Endodermal cell (in vitro differentiated cells): ENCODE measurements at regions not wholly inside any gene's neighbourhood (a gene's known extent, or its start where the extent isn't known, plus 50 kb on each side); places are given as distances from the start of the nearest gene placed in this dataset.

Experiments used
- DNase-seq: peaks from one replicate; pipeline ENCODE4 v3.0.0-alpha.2; 2017
- H3K27ac ChIP-seq: 2 replicates; pipeline ENCODE4 v1.5.1; 2013; ENCODE audit warnings: mild to moderate bottlenecking, low read depth, low read length, moderate library complexity
- H3K27me3 ChIP-seq: 2 replicates; pipeline ENCODE4 v1.6.1; 2013; ENCODE audit warnings: mild to moderate bottlenecking, low read length, moderate library complexity; ENCODE audit not compliant: insufficient read depth, control insufficient read depth, poor library complexity, severe bottlenecking
- H3K36me3 ChIP-seq: 2 replicates; pipeline ENCODE4 v1.7.0; 2013; ENCODE audit warnings: mild to moderate bottlenecking, low read length, moderate library complexity; ENCODE audit not compliant: control insufficient read depth, insufficient read depth
- H3K4me1 ChIP-seq: one replicate; pipeline ENCODE4 v1.7.0; 2013; ENCODE audit warnings: low read length; ENCODE audit not compliant: control insufficient read depth, insufficient read depth
- H3K4me3 ChIP-seq: 2 replicates; pipeline ENCODE4 v1.5.1; 2013; ENCODE audit warnings: mild to moderate bottlenecking, low read length, moderate library complexity
- H3K9ac ChIP-seq: 2 replicates; pipeline ENCODE4 v1.6.1; 2013; ENCODE audit warnings: mild to moderate bottlenecking, low read length, moderate library complexity; ENCODE audit not compliant: poor library complexity, severe bottlenecking; ENCODE audit errors: extremely low read depth
- H3K9me3 ChIP-seq: 2 replicates; pipeline ENCODE4 v1.6.1; 2013; ENCODE audit warnings: mild to moderate bottlenecking, low read length, moderate library complexity; ENCODE audit not compliant: control insufficient read depth
- H3K27ac Mint-ChIP-seq: 2 replicates; pipeline ENCODE4 v1.8.0; 2020; ENCODE audit warnings: mixed read lengths
- H3K27me3 Mint-ChIP-seq: 2 replicates; pipeline ENCODE4 v1.8.0; 2021; ENCODE audit warnings: mild to moderate bottlenecking, mixed read lengths; ENCODE audit not compliant: insufficient read depth
- H3K36me3 Mint-ChIP-seq: 2 replicates; pipeline ENCODE4 v1.8.0; 2020; ENCODE audit warnings: low read depth, mixed read lengths
- H3K4me1 Mint-ChIP-seq: 2 replicates; pipeline ENCODE4 v1.8.0; 2020; ENCODE audit warnings: mixed read lengths
- H3K4me3 Mint-ChIP-seq: 2 replicates; pipeline ENCODE4 v1.8.0; 2020; ENCODE audit warnings: mild to moderate bottlenecking, moderate library complexity, mixed read lengths
- H3K9me3 Mint-ChIP-seq: 2 replicates; pipeline ENCODE4 v1.8.0; 2020; ENCODE audit warnings: mild to moderate bottlenecking, mixed read lengths
- CTCF ChIP-seq: fragments of 200-600 bp; sonication (generic); conservative IDR thresholded peaks from 2 replicates; pipeline ENCODE4 v1.5.0; 2021; ENCODE audit warnings: antibody characterized with exemption, mild to moderate bottlenecking
- WGBS, 2 experiments: methylation state at CpG; one replicate each; pipeline versions ENCODE4 v1.1.5 to v1.1.7; 2013; ENCODE audit warnings: missing lambda C conversion rate in 2 of 2, mixed read lengths in 1 of 2; ENCODE audit not compliant: insufficient coverage in 1 of 2, insufficient read length in 1 of 2; 5-methylcytosine and 5-hydroxymethylcytosine counted together

DNA sequence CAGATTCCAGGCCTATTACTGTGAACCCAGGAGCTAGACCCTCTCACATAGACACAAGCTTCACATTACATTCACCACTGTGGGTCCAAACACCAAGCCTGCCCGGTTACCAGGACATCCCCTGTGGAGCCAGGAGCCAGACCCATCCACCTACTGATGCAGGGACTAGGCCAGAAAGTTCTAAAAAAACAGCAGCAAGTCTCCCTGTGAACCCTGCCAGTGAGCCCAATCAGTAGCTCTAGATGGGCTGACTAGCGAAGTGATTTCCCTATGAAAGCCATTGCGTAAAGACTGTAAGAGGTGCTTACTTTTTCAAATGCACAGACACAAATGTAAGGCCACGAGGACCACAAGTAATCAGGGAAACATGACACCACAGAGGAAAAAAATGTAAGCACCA, 352.3 kb downstream of the TMEM161B start:
- Mint-ChIP-seq H3K4me3 (no peak overlapping the region), H3K9me3 (peaks cover 8% of the 10 kb centered on the region), H3K4me1 (no peaks in the 10 kb centered on the region), H3K36me3 (no peaks in the 10 kb centered on the region), H3K27ac (no peak overlapping the region), H3K27me3 (no peaks in the 10 kb centered on the region)
- 84 to 94% methylated on average over 3 to 4 of the region's 4 CpGs for WGBS, 2 experiments
- peak; percentile 49 for DNase-seq
- H3K4me3 ChIP-seq, result no peak overlapping the region
- H3K27ac ChIP-seq, result no peak overlapping the region
- H3K9me3 ChIP-seq, result no peaks in the 10 kb centered on the region
- no peaks in the 10 kb centered on the region for H3K27me3 ChIP-seq
- no peaks in the 10 kb centered on the region for H3K36me3 ChIP-seq
- no peak overlapping the region for H3K9ac ChIP-seq
- H3K4me1 ChIP-seq, result no peaks in the 10 kb centered on the region
- TF ChIP-seq CTCF, result no peak

GRCh38 chr5:87912419-87912818, 356.2 kb downstream of the TMEM161B start:
- Mint-ChIP-seq H3K4me3 (no peak overlapping the region), H3K27ac (no peak overlapping the region), H3K36me3 (no peaks in the 10 kb centered on the region), H3K4me1 (peaks cover 2% of the 10 kb centered on the region), H3K27me3 (no peaks in the 10 kb centered on the region), H3K9me3 (no peaks in the 10 kb centered on the region)
- no peaks in the 10 kb centered on the region for H3K4me1 ChIP-seq
- no peaks in the 10 kb centered on the region for H3K27me3 ChIP-seq
- 93 to 100% methylated on average over 1 of the region's 1 CpG for WGBS, 2 experiments
- no peaks in the 10 kb centered on the region for H3K36me3 ChIP-seq
- no peak for TF ChIP-seq CTCF
- no peaks in the 10 kb centered on the region for H3K9me3 ChIP-seq
- DNase-seq, result no peak
- H3K27ac ChIP-seq, result no peak overlapping the region
- H3K4me3 ChIP-seq, result no peak overlapping the region
- H3K9ac ChIP-seq, result no peak overlapping the region

GRCh38 chr5:87909382-87909781, 359.3 kb downstream of the TMEM161B start:
- TF ChIP-seq CTCF, result no peak
- H3K4me3 ChIP-seq, result no peak overlapping the region
- WGBS, 2 experiments, result 83% methylated on average over 2 of the region's 2 CpGs; no CpG with 5 or more reads in 1 of the 2 experiments
- H3K27ac ChIP-seq, result no peak overlapping the region
- Mint-ChIP-seq H3K4me1 (peaks cover 2% of the 10 kb centered on the region), H3K36me3 (no peaks in the 10 kb centered on the region), H3K27me3 (no peaks in the 10 kb centered on the region), H3K4me3 (no peak overlapping the region), H3K9me3 (no peaks in the 10 kb centered on the region), H3K27ac (no peak overlapping the region)
- DNase-seq, result no peak
- H3K27me3 ChIP-seq, result no peaks in the 10 kb centered on the region
- H3K9ac ChIP-seq, result no peak overlapping the region
- no peaks in the 10 kb centered on the region for H3K4me1 ChIP-seq
- H3K36me3 ChIP-seq, result no peaks in the 10 kb centered on the region
- no peaks in the 10 kb centered on the region for H3K9me3 ChIP-seq
